ENCODE measurements at regions not wholly inside any gene's neighbourhood (a gene's known extent, or its start where the extent isn't known, plus 50 kb on each side); places are given as distances from the start of the nearest gene placed in this dataset.

DNA sequence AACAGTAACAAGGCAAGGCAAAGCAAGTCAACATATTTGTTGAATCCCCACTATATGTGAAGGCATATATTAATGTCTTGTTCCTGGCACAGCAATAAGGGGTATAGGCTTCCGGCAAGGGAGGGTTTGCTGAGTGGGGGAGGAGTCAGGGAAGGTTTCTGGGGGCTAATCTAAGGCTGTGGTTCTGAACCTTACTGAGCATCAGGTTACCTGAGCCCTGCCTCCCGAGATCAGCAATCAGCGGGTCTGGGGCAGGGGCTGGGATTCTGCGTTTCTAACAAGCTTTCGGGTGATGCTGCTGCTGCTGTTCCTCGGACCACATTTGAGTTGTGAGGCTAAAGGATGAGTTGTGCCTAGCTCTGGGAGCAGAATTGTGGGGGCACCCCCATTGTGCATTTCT is 401.7 kb upstream of the SPRED2 start:
- TF ChIP-seq, protein P1, sequence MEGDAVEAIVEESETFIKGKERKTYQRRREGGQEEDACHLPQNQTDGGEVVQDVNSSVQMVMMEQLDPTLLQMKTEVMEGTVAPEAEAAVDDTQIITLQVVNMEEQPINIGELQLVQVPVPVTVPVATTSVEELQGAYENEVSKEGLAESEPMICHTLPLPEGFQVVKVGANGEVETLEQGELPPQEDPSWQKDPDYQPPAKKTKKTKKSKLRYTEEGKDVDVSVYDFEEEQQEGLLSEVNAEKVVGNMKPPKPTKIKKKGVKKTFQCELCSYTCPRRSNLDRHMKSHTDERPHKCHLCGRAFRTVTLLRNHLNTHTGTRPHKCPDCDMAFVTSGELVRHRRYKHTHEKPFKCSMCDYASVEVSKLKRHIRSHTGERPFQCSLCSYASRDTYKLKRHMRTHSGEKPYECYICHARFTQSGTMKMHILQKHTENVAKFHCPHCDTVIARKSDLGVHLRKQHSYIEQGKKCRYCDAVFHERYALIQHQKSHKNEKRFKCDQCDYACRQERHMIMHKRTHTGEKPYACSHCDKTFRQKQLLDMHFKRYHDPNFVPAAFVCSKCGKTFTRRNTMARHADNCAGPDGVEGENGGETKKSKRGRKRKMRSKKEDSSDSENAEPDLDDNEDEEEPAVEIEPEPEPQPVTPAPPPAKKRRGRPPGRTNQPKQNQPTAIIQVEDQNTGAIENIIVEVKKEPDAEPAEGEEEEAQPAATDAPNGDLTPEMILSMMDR (IDR thresholded peaks at IDR 0.05) = no peak
- no peak for TF ChIP-seq POLR2A (IDR thresholded peaks at IDR 0.05)
